GM12864 (cell line): ENCODE measurements at regions not wholly inside any gene's neighbourhood (a gene's known extent, or its start where the extent isn't known, plus 50 kb on each side); places are given as distances from the start of the nearest gene placed in this dataset.

Experiments used
- DNase-seq: peaks from one replicate; pipeline ENCODE4 v3.0.0-alpha.2; 2011; ENCODE audit warnings: low read depth
- H3K4me3 ChIP-seq: 2 replicates; pipeline ENCODE4 v1.5.1; 2011; ENCODE audit warnings: mild to moderate bottlenecking, low read depth, low read length, control low read depth
- CTCF ChIP-seq: IDR thresholded peaks from 2 replicates; pipeline ENCODE4 v1.5.1; 2011; ENCODE audit warnings: low read depth, mild to moderate bottlenecking, moderate library complexity, low read length, control low read depth, inconsistent platforms; ENCODE audit errors: missing control alignments

- no peak for DNase-seq
- H3K4me3 ChIP-seq, result no peak overlapping the region
- no peak for TF ChIP-seq CTCF
Observed at GRCh38 chr15:94843060-94843459, 611.7 kb downstream of the MCTP2 start.

DNA sequence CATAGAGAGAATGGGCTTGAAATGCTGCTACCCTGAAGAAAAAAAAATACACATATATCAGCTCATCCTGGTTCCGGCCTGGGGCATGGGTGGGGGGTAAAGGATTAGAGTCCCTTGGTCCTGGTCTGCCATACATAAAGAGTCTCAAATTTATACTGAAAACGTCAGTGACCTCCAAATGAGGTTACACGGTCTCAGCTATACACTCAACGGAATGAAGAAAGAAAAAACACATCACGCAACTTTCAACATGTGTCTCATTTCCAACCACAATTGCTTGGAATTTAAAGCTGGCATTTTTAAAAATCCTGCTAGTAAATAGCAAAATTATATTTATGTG is 612.8 kb downstream of the MCTP2 start:
- H3K4me3 ChIP-seq, result no peak overlapping the region
- no peak for TF ChIP-seq CTCF
- DNase-seq, result no peak

DNA sequence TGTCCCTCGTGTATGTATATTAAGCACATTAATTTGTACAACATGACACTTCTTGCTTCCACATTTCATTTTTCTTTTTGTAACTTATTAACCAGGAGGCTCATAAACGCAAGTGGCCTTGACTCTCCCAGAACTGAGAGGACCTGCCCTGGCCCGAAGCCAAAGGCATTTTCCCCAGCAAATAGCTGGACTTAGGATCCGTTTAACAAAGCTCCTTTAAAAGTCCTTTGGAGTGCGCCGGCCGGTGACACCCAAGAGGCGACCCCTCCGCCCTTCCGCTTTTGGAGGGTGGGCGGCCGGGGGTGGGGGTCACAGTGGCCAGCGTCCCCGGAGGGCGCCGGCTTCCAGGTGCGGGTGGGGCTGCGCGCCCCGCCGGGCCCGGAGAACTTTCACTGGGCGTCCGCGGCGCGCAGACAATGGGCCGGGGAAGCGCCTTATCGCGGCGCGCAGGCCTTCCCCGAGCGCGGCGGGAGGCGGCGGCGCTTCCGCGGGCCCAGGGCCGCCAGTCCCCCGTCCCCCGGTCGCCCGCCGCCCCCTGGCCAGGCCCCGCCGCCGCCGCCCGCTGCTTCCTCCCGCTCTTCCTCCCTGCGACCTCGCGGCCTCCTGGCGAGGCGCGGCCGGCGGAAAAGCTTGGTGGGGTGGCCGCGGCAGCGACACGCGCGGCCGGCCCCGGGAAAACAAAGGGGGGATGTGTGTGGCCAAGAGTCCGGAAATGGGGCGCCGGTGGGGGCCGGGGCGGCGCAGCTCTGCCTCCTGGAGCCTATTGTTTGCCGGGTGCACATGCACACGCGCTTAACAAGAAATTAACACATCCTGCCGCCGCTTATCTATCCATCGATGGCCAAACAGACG is 613.4 kb downstream of the MCTP2 start:
- DNase-seq, result no peak
- no peak for TF ChIP-seq CTCF
- H3K4me3 ChIP-seq, result no peak overlapping the region

- DNase-seq, result no peak
- no peak overlapping the region for H3K4me3 ChIP-seq
- no peak for TF ChIP-seq CTCF
Observed at GRCh38 chr15:94845390-94845716, 614.0 kb downstream of the MCTP2 start.

GRCh38 chr15:94847325-94847724 is 616.0 kb downstream of the MCTP2 start:
- no peak overlapping the region for H3K4me3 ChIP-seq
- DNase-seq, result no peak
- TF ChIP-seq CTCF, result no peak

GRCh38 chr15:94848054-94848453 is 616.7 kb downstream of the MCTP2 start:
- no peak overlapping the region for H3K4me3 ChIP-seq
- TF ChIP-seq CTCF, result no peak
- no peak for DNase-seq

- TF ChIP-seq CTCF, result no peak
- no peak for DNase-seq
- no peak overlapping the region for H3K4me3 ChIP-seq
Observed at GRCh38 chr15:94855018-94855408, 623.7 kb downstream of the MCTP2 start.
